Endothelial cell of umbilical vein (primary cell): ENCODE measurements at regions not wholly inside any gene's neighbourhood (a gene's known extent, or its start where the extent isn't known, plus 50 kb on each side); places are given as distances from the start of the nearest gene placed in this dataset.

Experiments
- BruUV-seq: library from RNA; stranded (reverse); fragments of 400-500 nt; replicated peaks from 2 replicates; lab custom pipeline; 2021; lab: Mats Ljungman, UMichigan
- CTCF ChIA-PET: fragments of 300-600, 350-600 bp; sonication (Branson Sonifier 250); formaldehyde crosslinking; loops from one replicate; lab custom pipeline; 2021; ENCODE audit warnings: antibody characterized with exemption, inconsistent platforms; lab: Charles Lee
- POLR2A ChIA-PET: fragments of 300-600, 350-600 bp; sonication (Branson Sonifier 250); formaldehyde crosslinking; loops from one replicate; lab custom pipeline; 2021; ENCODE audit warnings: antibody characterized with exemption, inconsistent platforms; lab: Charles Lee
- DNase-seq: peaks from one replicate; pipeline ENCODE4 v3.0.0-alpha.2; 2011; ENCODE audit warnings: low read depth, low spot score
- FAIRE-seq: peaks from 2 replicates; lab custom pipeline; 2011; peaks lifted over from hg19 to GRCh38; lab: Jason Lieb, UNC
- H2AFZ ChIP-seq: 2 replicates; pipeline ENCODE4 v1.6.0; 2012; ENCODE audit warnings: low read depth, low read length, control low read depth, inconsistent platforms
- H3K27ac ChIP-seq: 2 replicates; pipeline ENCODE4 v1.5.1; 2011; ENCODE audit warnings: low read depth, mild to moderate bottlenecking, control low read depth, low read length, moderate library complexity; ENCODE audit not compliant: insufficient read depth
- H3K27me3 ChIP-seq, 2 experiments: 2 replicates each; pipeline versions ENCODE4 v1.6.0 to v1.6.1; 2011; ENCODE audit warnings: low read length in 2 of 2, mixed read lengths in 1 of 2; ENCODE audit not compliant: control insufficient read depth in 2 of 2, insufficient read depth in 2 of 2
- H3K36me3 ChIP-seq, 2 experiments: 2 replicates in 1 of 2; 3 replicates in 1 of 2; pipeline ENCODE4 v1.5.1; 2011; ENCODE audit warnings: low read length in 2 of 2, mild to moderate bottlenecking in 1 of 2, moderate library complexity in 1 of 2; ENCODE audit not compliant: control insufficient read depth in 2 of 2, insufficient read depth in 2 of 2; ENCODE audit errors: extremely low read depth in 1 of 2
- H3K4me1 ChIP-seq: 3 replicates; pipeline ENCODE4 v1.5.1; 2011; ENCODE audit warnings: mild to moderate bottlenecking, low read length; ENCODE audit not compliant: control insufficient read depth, insufficient read depth; ENCODE audit errors: extremely low read depth
- H3K4me2 ChIP-seq: 2 replicates; pipeline ENCODE4 v1.6.1; 2011; ENCODE audit warnings: low read length, control low read depth, mixed read lengths; ENCODE audit not compliant: insufficient read depth
- H3K4me3 ChIP-seq, 3 experiments: fragments of 200-600 bp in 1 of 3; sonication (generic), shearing (Covaris generic) in 1 of 3; replicated peaks in 1 of 3; 2 replicates each; pipeline ENCODE4 v1.5.1; 2011 to 2016; ENCODE audit warnings: control low read depth in 3 of 3, low read length in 3 of 3, mild to moderate bottlenecking in 2 of 3, inconsistent platforms in 1 of 3, low read depth in 1 of 3, moderate library complexity in 1 of 3; ENCODE audit not compliant: insufficient read depth in 1 of 3
- H3K79me2 ChIP-seq: 2 replicates; pipeline ENCODE4 v1.6.0; 2012; ENCODE audit warnings: low read length, inconsistent platforms; ENCODE audit not compliant: control insufficient read depth, insufficient read depth
- H3K9ac ChIP-seq: replicated peaks from 2 replicates; pipeline ENCODE3; 2011; ENCODE audit warnings: low read length, control low read depth; ENCODE audit not compliant: insufficient read depth; ENCODE audit errors: extremely low read depth
- H3K9me1 ChIP-seq: replicated peaks from 3 replicates; pipeline ENCODE4 v1.6.0; 2011; ENCODE audit warnings: mild to moderate bottlenecking, low read length; ENCODE audit not compliant: control insufficient read depth, insufficient read depth; ENCODE audit errors: extremely low read depth
- H3K9me3 ChIP-seq: replicated peaks from 2 replicates; pipeline ENCODE4 v1.5.1; 2012; ENCODE audit warnings: low read length, inconsistent platforms; ENCODE audit not compliant: control insufficient read depth, insufficient read depth
- H4K20me1 ChIP-seq: replicated peaks from 2 replicates; pipeline ENCODE3; 2011; ENCODE audit warnings: mild to moderate bottlenecking, low read length; ENCODE audit not compliant: control insufficient read depth, insufficient read depth; ENCODE audit errors: extremely low read depth
- EZH2 ChIP-seq: IDR thresholded peaks from 2 replicates; pipeline ENCODE4 v1.6.1; 2012; ENCODE audit warnings: borderline replicate concordance, low read depth, mild to moderate bottlenecking, moderate library complexity, low read length, inconsistent platforms; ENCODE audit not compliant: severe bottlenecking
- FOS ChIP-seq: IDR thresholded peaks from 2 replicates; pipeline ENCODE4 v1.6.1; 2011; ENCODE audit warnings: mild to moderate bottlenecking, low read length, moderate library complexity, borderline replicate concordance; ENCODE audit not compliant: insufficient read depth
- GATA2 ChIP-seq: IDR thresholded peaks from 2 replicates; pipeline ENCODE4 v1.7.0; 2011; ENCODE audit warnings: low read depth, mild to moderate bottlenecking, moderate library complexity, mixed read lengths, low read length; ENCODE audit not compliant: insufficient read length, insufficient read depth
- JUN ChIP-seq: IDR thresholded peaks from 2 replicates; pipeline ENCODE4 v1.6.1; 2011; ENCODE audit warnings: borderline replicate concordance, low read depth; ENCODE audit not compliant: insufficient read length, insufficient read depth
- MAX ChIP-seq: IDR thresholded peaks from 2 replicates; pipeline ENCODE4 v1.6.1; 2011; ENCODE audit not compliant: insufficient read depth, insufficient read length
- MYC ChIP-seq: IDR thresholded peaks from one replicate; pipeline ENCODE4 v1.6.1; 2011; ENCODE audit warnings: mild to moderate bottlenecking, low read depth, low read length
- POLR2A ChIP-seq: IDR thresholded peaks from 2 replicates; pipeline ENCODE4 v1.6.1; 2012; ENCODE audit warnings: low read depth, mild to moderate bottlenecking, control low read depth, low read length
- POLR2AphosphoS5 ChIP-seq: IDR thresholded peaks from 2 replicates; pipeline ENCODE4 v1.6.1; 2012; ENCODE audit warnings: low read depth, mild to moderate bottlenecking, control low read depth, low read length, moderate library complexity; ENCODE audit not compliant: insufficient read depth
- dilution Hi-C: fragments of 300-500 bp; cut with MboI; formaldehyde crosslinking; loops from one replicate; pipeline ENCODE4 v1.15.0; 2019; ENCODE audit warnings: low sequenced_read_pairs; ENCODE audit not compliant: extremely low pct_ligation_motif_present
- intact Hi-C: fragments of 100-400 bp; cut with micrococcal nuclease; formaldehyde crosslinking; loops from one replicate; pipeline ENCODE4 v1.10.0; 2022
- TF ChIP-seq, protein P1 (sequence below), 2 donors: IDR thresholded peaks; 1 replicate in 1 of 2; 2 replicates in 1 of 2; pipeline ENCODE4 v1.5.1; 2011; ENCODE audit warnings: low read length in 2 of 2, mild to moderate bottlenecking in 2 of 2, moderate library complexity in 2 of 2, control low read depth in 1 of 2, inconsistent platforms in 1 of 2, low read depth in 1 of 2; ENCODE audit not compliant: insufficient read depth in 1 of 2; ENCODE audit errors: extremely low read depth in 1 of 2

DNA sequence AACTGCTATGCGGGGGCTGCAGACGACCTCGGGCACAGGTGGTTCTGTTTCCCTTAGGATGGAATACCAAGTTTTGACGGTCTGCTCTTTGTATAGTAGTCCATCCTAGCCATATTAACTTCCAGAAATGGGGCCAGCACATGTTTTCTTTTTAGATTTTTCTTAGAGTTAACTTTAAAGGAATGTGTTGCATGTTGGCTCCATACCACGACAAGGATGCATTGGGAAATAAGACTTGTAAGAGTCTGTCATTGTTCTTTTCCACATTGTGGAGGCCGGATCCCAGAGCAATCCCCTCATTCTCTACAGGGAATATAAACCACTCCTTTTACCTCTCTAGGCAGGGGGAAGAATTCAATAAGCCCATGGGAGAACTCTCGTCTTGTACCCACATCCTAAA is 87.1 kb upstream of the PLSCR4 start:
- no TSS peak for BruUV-seq
- intact Hi-C loops: no loop called here
- no peaks in the 10 kb centered on the region for H3K27me3 ChIP-seq
- dilution Hi-C loops: no loop called here
- H3K4me3 ChIP-seq: no peak overlapping the region
- no peaks in the 10 kb centered on the region for H3K79me2 ChIP-seq
- no peak for FAIRE-seq
- ChIA-PET CTCF (interaction anchor here (1.2 to 1.8 kb wide), 2 partner anchors 11 to 301 kb away, joined by 3 to 5 read pairs; no protein-coding TSS in a partner anchor), POLR2A (no interaction called here)
- H3K9me3 ChIP-seq: no peaks in the 10 kb centered on the region
- no peaks in the 10 kb centered on the region for H3K9me1 ChIP-seq
- no peak for DNase-seq
- no peak overlapping the region for H3K4me2 ChIP-seq
- H3K4me1 ChIP-seq: no peaks in the 10 kb centered on the region
- H3K36me3 ChIP-seq: no peaks in the 10 kb centered on the region
- no peaks in the 10 kb centered on the region for H4K20me1 ChIP-seq
- TF ChIP-seq POLR2AphosphoS5 (no peak), FOS (no peak), JUN (no peak), MYC (no peak), GATA2 (no peak), POLR2A (no peak), EZH2 (no peak), MAX (no peak)
- TF ChIP-seq, protein P1, sequence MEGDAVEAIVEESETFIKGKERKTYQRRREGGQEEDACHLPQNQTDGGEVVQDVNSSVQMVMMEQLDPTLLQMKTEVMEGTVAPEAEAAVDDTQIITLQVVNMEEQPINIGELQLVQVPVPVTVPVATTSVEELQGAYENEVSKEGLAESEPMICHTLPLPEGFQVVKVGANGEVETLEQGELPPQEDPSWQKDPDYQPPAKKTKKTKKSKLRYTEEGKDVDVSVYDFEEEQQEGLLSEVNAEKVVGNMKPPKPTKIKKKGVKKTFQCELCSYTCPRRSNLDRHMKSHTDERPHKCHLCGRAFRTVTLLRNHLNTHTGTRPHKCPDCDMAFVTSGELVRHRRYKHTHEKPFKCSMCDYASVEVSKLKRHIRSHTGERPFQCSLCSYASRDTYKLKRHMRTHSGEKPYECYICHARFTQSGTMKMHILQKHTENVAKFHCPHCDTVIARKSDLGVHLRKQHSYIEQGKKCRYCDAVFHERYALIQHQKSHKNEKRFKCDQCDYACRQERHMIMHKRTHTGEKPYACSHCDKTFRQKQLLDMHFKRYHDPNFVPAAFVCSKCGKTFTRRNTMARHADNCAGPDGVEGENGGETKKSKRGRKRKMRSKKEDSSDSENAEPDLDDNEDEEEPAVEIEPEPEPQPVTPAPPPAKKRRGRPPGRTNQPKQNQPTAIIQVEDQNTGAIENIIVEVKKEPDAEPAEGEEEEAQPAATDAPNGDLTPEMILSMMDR (IDR thresholded peaks at IDR 0.05; ENCODE audit: extremely low read depth in 1 of 2, insufficient read depth in 1 of 2, low read depth in 1 of 2, low read length in 2 of 2): no peak
- no peak overlapping the region for H2AFZ ChIP-seq
- no peak overlapping the region for H3K27ac ChIP-seq
- no peak overlapping the region for H3K9ac ChIP-seq
